Karpas-422 (cell line): ENCODE measurements at regions not wholly inside any gene's neighbourhood (a gene's known extent, or its start where the extent isn't known, plus 50 kb on each side); places are given as distances from the start of the nearest gene placed in this dataset.
"Not testable (repeated sequence)": the region's sequence is repeated elsewhere in the genome, so short reads cannot be mapped to it uniquely, and the experiment has no call there.

ENCODE experiments used
- DNase-seq: peaks from one replicate; pipeline ENCODE4 v3.0.0-alpha.2; 2015
- H2AFZ ChIP-seq: fragments of 200-600 bp; sonication (generic); 2 replicates; pipeline ENCODE4 v1.6.1; 2014; ENCODE audit warnings: antibody characterized with exemption, low read length, mixed read lengths
- H3K27ac ChIP-seq: fragments of 200-600 bp; sonication (generic); 2 replicates; pipeline ENCODE4 v1.5.1; 2014; ENCODE audit warnings: mild to moderate bottlenecking, low read length, moderate library complexity
- H3K27me3 ChIP-seq: fragments of 200-600 bp; sonication (generic); 2 replicates; pipeline ENCODE4 v1.6.1; 2014; ENCODE audit warnings: low read length, mixed read lengths
- H3K36me3 ChIP-seq: fragments of 200-600 bp; sonication (generic); 2 replicates; pipeline ENCODE4 v1.6.1; 2014; ENCODE audit warnings: low read length, mixed read lengths; ENCODE audit not compliant: insufficient read depth
- H3K4me1 ChIP-seq: fragments of 200-600 bp; sonication (generic); 2 replicates; pipeline ENCODE4 v1.6.1; 2014; ENCODE audit warnings: mild to moderate bottlenecking, low read length, mixed read lengths
- H3K4me2 ChIP-seq: fragments of 200-600 bp; sonication (generic); 2 replicates; pipeline ENCODE4 v1.6.1; 2014; ENCODE audit warnings: low read length, low read depth, mild to moderate bottlenecking; ENCODE audit not compliant: poor library complexity, severe bottlenecking
- H3K4me3 ChIP-seq: fragments of 200-600 bp; sonication (generic); 2 replicates; pipeline ENCODE4 v1.5.1; 2014; ENCODE audit warnings: mild to moderate bottlenecking, antibody characterized with exemption, low read length, mixed read lengths
- H3K79me2 ChIP-seq: fragments of 200-600 bp; sonication (generic); 2 replicates; pipeline ENCODE4 v1.6.1; 2014; ENCODE audit warnings: mild to moderate bottlenecking, low read length, mixed read lengths
- H3K9ac ChIP-seq: fragments of 200-600 bp; sonication (generic); 2 replicates; pipeline ENCODE4 v1.6.0; 2014; ENCODE audit warnings: low read length
- H3K9me2 ChIP-seq: fragments of 200-600 bp; sonication (generic), shearing (Covaris generic); replicated peaks from 2 replicates; pipeline ENCODE4 v1.6.0; 2014; ENCODE audit warnings: mild to moderate bottlenecking, low read length, moderate library complexity; ENCODE audit not compliant: insufficient read depth
- H3K9me3 ChIP-seq: fragments of 300-700, 200-600 bp; sonication (generic); 2 replicates; pipeline ENCODE4 v1.6.1; 2014; ENCODE audit warnings: low read length, mixed read lengths
- H4K20me1 ChIP-seq: fragments of 200-600 bp; sonication (generic); 2 replicates; pipeline ENCODE4 v1.6.1; 2014; ENCODE audit warnings: mild to moderate bottlenecking, antibody characterized with exemption, low read length, low read depth; ENCODE audit not compliant: insufficient read depth

DNA sequence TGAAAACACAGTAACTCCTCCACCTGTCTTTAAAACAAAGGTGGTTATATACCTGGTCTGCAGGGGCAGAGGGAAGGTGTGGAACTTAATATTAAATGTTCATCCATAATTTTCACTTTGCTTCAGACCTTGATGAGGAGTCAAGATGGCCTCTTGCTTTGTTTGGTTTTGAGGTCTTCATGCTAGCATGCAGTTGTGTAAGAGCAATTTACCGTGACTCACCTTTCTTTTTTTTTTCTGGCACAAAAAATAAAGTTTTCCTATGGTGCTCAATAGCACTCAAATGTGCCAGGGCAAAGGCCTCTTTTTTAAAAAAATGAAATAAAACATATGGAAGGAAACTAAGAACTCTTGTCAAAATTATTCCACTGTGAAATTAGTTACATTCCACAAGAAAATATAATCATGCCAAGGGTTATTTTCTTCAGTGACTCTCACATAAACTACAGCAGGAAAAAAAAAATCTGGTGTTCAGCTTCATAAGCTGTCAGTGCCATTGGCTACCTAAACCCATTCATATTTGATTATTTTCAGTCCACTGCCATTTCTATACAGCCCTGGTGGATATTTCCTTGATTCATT is 128.2 kb downstream of the SLC7A11 start:
- Histone ChIP-seq H3K9ac (0 out of 2 replicates have a peak overlapping the region, but pooled peaks have one; percentile 1), H2AFZ (peak overlapping the region; percentile 38; the same call in 1 of the 2 replicates), H3K4me1 (peaks cover 57% of the 10 kb centered on the region), H3K79me2 (no peaks in the 10 kb centered on the region), H3K27ac (peak overlapping the region; percentile 81), H3K9me2 (no peaks in the 10 kb centered on the region), H3K9me3 (no peaks in the 10 kb centered on the region), H3K36me3 (no peaks in the 10 kb centered on the region), H3K4me3 (peak overlapping the region; percentile 39), H3K27me3 (no peaks in the 10 kb centered on the region), H3K4me2 (peak overlapping the region; percentile 63), H4K20me1 (no peaks in the 10 kb centered on the region)
- no peak for DNase-seq

DNA sequence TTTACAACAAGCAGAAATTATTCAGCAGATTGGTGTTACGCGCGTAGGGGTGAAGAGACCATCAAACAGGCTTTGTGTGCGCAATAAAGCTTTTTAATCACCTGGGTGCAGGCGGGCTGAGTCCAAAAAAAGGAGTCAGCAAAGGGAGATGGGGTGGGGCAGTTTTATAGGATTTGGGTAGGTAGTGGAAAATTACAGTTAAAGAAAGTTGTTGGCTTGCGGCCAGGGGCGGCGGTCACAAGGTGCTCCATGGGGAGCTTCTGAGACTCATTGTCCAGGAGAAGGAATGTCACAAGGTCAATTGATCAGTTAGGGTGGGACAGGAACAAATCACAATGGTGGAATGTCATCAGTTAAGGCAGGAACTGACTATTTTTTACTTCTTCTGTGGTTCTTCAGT is 129.3 kb downstream of the SLC7A11 start:
- not testable (repeated sequence) for H4K20me1 ChIP-seq, H3K79me2 ChIP-seq, H3K9ac ChIP-seq, H3K9me2 ChIP-seq, H3K9me3 ChIP-seq, H3K27me3 ChIP-seq, H3K36me3 ChIP-seq, DNase-seq
- Histone ChIP-seq H3K4me3 (peak overlapping the region; percentile 40), H2AFZ (0 out of 2 replicates have a peak overlapping the region, but pooled peaks have one; percentile 34), H3K4me2 (peak overlapping the region; percentile 69), H3K27ac (peak overlapping the region; percentile 81), H3K4me1 (peaks cover 57% of the 10 kb centered on the region)

DNA sequence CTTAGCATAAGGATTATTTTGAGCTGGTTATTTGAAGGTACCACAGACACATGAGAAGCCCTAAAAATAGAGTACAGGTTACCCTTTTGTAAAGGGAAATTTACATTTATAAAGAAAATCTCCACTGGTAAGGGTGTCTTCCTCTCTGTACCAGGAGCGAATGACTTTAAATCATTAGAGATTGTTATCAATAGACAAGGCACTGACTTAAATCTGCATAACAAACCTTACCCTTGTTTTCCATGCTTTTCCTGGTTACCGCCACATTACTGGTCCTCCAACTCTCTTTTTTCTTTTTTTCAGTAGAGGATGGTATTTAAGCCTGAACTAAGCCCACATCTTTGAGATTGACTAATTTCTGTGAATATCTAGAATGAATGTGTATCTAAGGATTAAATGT is 129.8 kb downstream of the SLC7A11 start:
- Histone ChIP-seq H3K79me2 (no peaks in the 10 kb centered on the region), H4K20me1 (no peaks in the 10 kb centered on the region), H3K4me2 (peak overlapping the region; percentile 69), H3K9me3 (no peaks in the 10 kb centered on the region), H3K36me3 (0 out of 2 replicates have a peak, but pooled peaks cover 2% of the 10 kb centered on the region), H3K27ac (peak overlapping the region; percentile 81), H2AFZ (peak overlapping the region; percentile 34; the same call in 1 of the 2 replicates), H3K4me3 (peak overlapping the region; percentile 40), H3K9ac (no peak overlapping the region), H3K27me3 (no peaks in the 10 kb centered on the region), H3K9me2 (no peaks in the 10 kb centered on the region), H3K4me1 (peaks cover 57% of the 10 kb centered on the region)
- DNase-seq, result peak; percentile 73

GRCh38 chr4:138111462-138112000 is 130.6 kb downstream of the SLC7A11 start:
- Histone ChIP-seq H3K27ac (peak overlapping the region; percentile 81), H2AFZ (peak overlapping the region; percentile 9; the same call in 1 of the 2 replicates), H3K36me3 (0 out of 2 replicates have a peak, but pooled peaks cover 2% of the 10 kb centered on the region), H3K79me2 (no peaks in the 10 kb centered on the region), H3K9ac (no peak overlapping the region), H3K9me3 (no peaks in the 10 kb centered on the region), H3K4me3 (no peak overlapping the region), H4K20me1 (no peaks in the 10 kb centered on the region), H3K9me2 (no peaks in the 10 kb centered on the region), H3K4me1 (peaks cover 57% of the 10 kb centered on the region), H3K27me3 (no peaks in the 10 kb centered on the region), H3K4me2 (peak overlapping the region; percentile 69)
- DNase-seq, result no peak

DNA sequence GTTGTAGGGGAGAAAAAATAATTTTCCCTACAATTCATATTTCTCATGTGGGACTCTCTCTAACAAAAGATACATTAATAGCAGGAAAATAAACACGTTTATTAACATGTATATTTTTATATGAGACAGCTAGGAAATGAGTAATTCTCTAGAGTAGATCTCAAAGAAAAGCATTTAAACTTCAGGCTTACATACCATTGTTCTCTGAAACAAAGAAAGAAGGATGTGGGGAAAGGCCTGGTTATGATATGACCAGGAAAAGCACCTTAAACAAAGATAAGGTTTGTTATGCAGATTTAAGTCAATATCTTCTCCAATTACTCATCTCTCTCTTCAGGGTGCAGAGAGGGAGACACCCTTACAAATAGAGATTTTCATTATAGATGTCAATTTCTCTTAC is 131.3 kb downstream of the SLC7A11 start:
- no peak overlapping the region for H3K4me3 ChIP-seq
- no peak for DNase-seq
- no peak overlapping the region for H3K9ac ChIP-seq
- no peaks in the 10 kb centered on the region for H3K9me3 ChIP-seq
- H3K79me2 ChIP-seq, result no peaks in the 10 kb centered on the region
- H4K20me1 ChIP-seq, result no peaks in the 10 kb centered on the region
- no peaks in the 10 kb centered on the region for H3K27me3 ChIP-seq
- peaks cover 52% of the 10 kb centered on the region for H3K4me1 ChIP-seq
- peak overlapping the region; percentile 9; the same call in 1 of the 2 replicates for H2AFZ ChIP-seq
- H3K36me3 ChIP-seq, result 0 out of 2 replicates have a peak, but pooled peaks cover 2% of the 10 kb centered on the region
- H3K4me2 ChIP-seq, result no peak overlapping the region
- H3K9me2 ChIP-seq, result no peaks in the 10 kb centered on the region
- 0 out of 2 replicates have a peak overlapping the region, but pooled peaks have one; percentile 81 for H3K27ac ChIP-seq

GRCh38 chr4:138107023-138107422 is 135.1 kb downstream of the SLC7A11 start:
- Histone ChIP-seq H3K27ac (no peak overlapping the region), H3K27me3 (no peaks in the 10 kb centered on the region)

GRCh38 chr4:138105331-138105730 is 136.8 kb downstream of the SLC7A11 start:
- H3K4me2 ChIP-seq, result no peak overlapping the region
- no peaks in the 10 kb centered on the region for H3K79me2 ChIP-seq
- no peak overlapping the region for H3K9ac ChIP-seq
- no peaks in the 10 kb centered on the region for H4K20me1 ChIP-seq
- H3K27me3 ChIP-seq, result no peaks in the 10 kb centered on the region
- no peak for DNase-seq
- no peak overlapping the region for H3K27ac ChIP-seq
- peaks cover 8% of the 10 kb centered on the region; the same call in 1 of the 2 replicates for H3K4me1 ChIP-seq
- H3K9me3 ChIP-seq, result no peaks in the 10 kb centered on the region
- no peak overlapping the region for H2AFZ ChIP-seq
- H3K4me3 ChIP-seq, result no peak overlapping the region
- H3K36me3 ChIP-seq, result 0 out of 2 replicates have a peak, but pooled peaks cover 2% of the 10 kb centered on the region
- H3K9me2 ChIP-seq, result no peaks in the 10 kb centered on the region

More at GRCh38 chr4:138107023-138107422, 135.1 kb downstream of the SLC7A11 start:
- H3K4me2 ChIP-seq, result no peak overlapping the region
- 0 out of 2 replicates have a peak, but pooled peaks cover 2% of the 10 kb centered on the region for H3K36me3 ChIP-seq
- no peak overlapping the region for H3K9ac ChIP-seq
- H4K20me1 ChIP-seq, result no peaks in the 10 kb centered on the region
- no peaks in the 10 kb centered on the region for H3K9me2 ChIP-seq
- H3K4me1 ChIP-seq, result peaks cover 19% of the 10 kb centered on the region
- H3K4me3 ChIP-seq, result no peak overlapping the region
- no peaks in the 10 kb centered on the region for H3K79me2 ChIP-seq
- H3K9me3 ChIP-seq, result no peaks in the 10 kb centered on the region
- H2AFZ ChIP-seq, result no peak overlapping the region
- DNase-seq, result no peak

GRCh38 chr4:138104284-138104680 is 137.9 kb downstream of the SLC7A11 start:
- Histone ChIP-seq H3K27ac (no peak overlapping the region), H3K27me3 (no peaks in the 10 kb centered on the region), H3K9me3 (no peaks in the 10 kb centered on the region), H3K4me3 (no peak overlapping the region), H3K36me3 (0 out of 2 replicates have a peak, but pooled peaks cover 2% of the 10 kb centered on the region), H4K20me1 (no peaks in the 10 kb centered on the region), H2AFZ (peak overlapping the region; percentile 4; the same call in 1 of the 2 replicates), H3K4me2 (no peak overlapping the region), H3K9ac (no peak overlapping the region), H3K9me2 (no peaks in the 10 kb centered on the region), H3K79me2 (no peaks in the 10 kb centered on the region), H3K4me1 (peaks cover 8% of the 10 kb centered on the region; the same call in 1 of the 2 replicates)
- no peak for DNase-seq
